PC-9 (cell line): ENCODE measurements at regions not wholly inside any gene's neighbourhood (a gene's known extent, or its start where the extent isn't known, plus 50 kb on each side); places are given as distances from the start of the nearest gene placed in this dataset.

Source experiments
- BruUV-seq: library from RNA; stranded (reverse); fragments of 400-500 nt; replicated peaks from 2 replicates; lab custom pipeline; 2021; lab: Mats Ljungman, UMichigan
- CTCF ChIA-PET: fragments of 300-600 bp; sonication (Branson Sonifier 250); formaldehyde crosslinking; loops from one replicate; lab custom pipeline; 2022; ENCODE audit warnings: antibody characterized with exemption; lab: Charles Lee
- POLR2A ChIA-PET: fragments of 300-600 bp; sonication (Branson Sonifier 250); formaldehyde crosslinking; loops from one replicate; lab custom pipeline; 2022; ENCODE audit warnings: antibody characterized with exemption; ENCODE audit not compliant: unreplicated experiment; lab: Charles Lee
- DNase-seq, 2 experiments: peaks; one replicate each; pipeline versions ENCODE4 v3.0.0 to v3.0.0-alpha.2; 2015 to 2022; ENCODE audit warnings: mixed read lengths in 1 of 2
- H2AFZ ChIP-seq: fragments of 200-600 bp; sonication (generic); 2 replicates; pipeline ENCODE4 v1.8.1; 2017; ENCODE audit warnings: antibody characterized with exemption
- H3F3A ChIP-seq: fragments of 200-600 bp; sonication (generic); 2 replicates; pipeline ENCODE4 v1.8.1; 2017; ENCODE audit warnings: antibody characterized with exemption, mild to moderate bottlenecking, low read depth; ENCODE audit not compliant: insufficient read depth
- H3K27ac ChIP-seq: fragments of 200-600 bp; sonication (generic); 2 replicates; pipeline ENCODE4 v1.6.1; 2016; ENCODE audit warnings: mixed run types
- H3K27me3 ChIP-seq: fragments of 200-600 bp; sonication (generic); 2 replicates; pipeline ENCODE4 v1.6.1; 2016; ENCODE audit warnings: low read depth, mixed run types; ENCODE audit not compliant: insufficient read depth
- H3K36me3 ChIP-seq: fragments of 200-600 bp; sonication (generic); 2 replicates; pipeline ENCODE4 v1.6.1; 2016; ENCODE audit warnings: low read depth, mixed run types
- H3K4me1 ChIP-seq: fragments of 200-600 bp; sonication (generic); replicated peaks from 2 replicates; pipeline ENCODE4 v1.6.1; 2016; ENCODE audit warnings: mixed run types; ENCODE audit not compliant: insufficient read depth
- H3K4me2 ChIP-seq: fragments of 200-600 bp; sonication (generic); 2 replicates; pipeline ENCODE4 v1.6.1; 2017; ENCODE audit warnings: mixed run types
- H3K4me3 ChIP-seq: fragments of 200-600 bp; sonication (generic); 2 replicates; pipeline ENCODE4 v1.6.1; 2016; ENCODE audit warnings: mixed run types
- H3K79me2 ChIP-seq: fragments of 200-600 bp; sonication (generic); 2 replicates; pipeline ENCODE4 v1.6.1; 2017; ENCODE audit warnings: low read depth, mixed run types
- H3K9me2 ChIP-seq: fragments of 200-600 bp; sonication (generic); 2 replicates; pipeline ENCODE4 v1.8.1; 2017; ENCODE audit warnings: mild to moderate bottlenecking; ENCODE audit not compliant: insufficient read depth
- H3K9me3 ChIP-seq: fragments of 200-600 bp; sonication (generic); 2 replicates; pipeline ENCODE4 v1.8.1; 2016; ENCODE audit warnings: low read depth; ENCODE audit not compliant: insufficient read depth
- H4K20me1 ChIP-seq: fragments of 200-600 bp; sonication (generic); 2 replicates; pipeline ENCODE4 v1.8.1; 2017; ENCODE audit not compliant: insufficient read depth
- EZH2 ChIP-seq: fragments of 200-600 bp; sonication (generic); IDR thresholded peaks from 2 replicates; pipeline ENCODE4 v1.8.0; 2017; ENCODE audit warnings: antibody characterized with exemption, low read depth
- intact Hi-C: fragments of 100-400 bp; cut with micrococcal nuclease; formaldehyde crosslinking; loops from one replicate; pipeline ENCODE4 v1.10.0; 2022; ENCODE audit not compliant: unreplicated experiment
- TF ChIP-seq, protein P1 (sequence below): fragments of 200-600 bp; sonication (generic); conservative IDR thresholded peaks from 2 replicates; pipeline ENCODE4 v1.6.1; 2017; ENCODE audit warnings: mixed run types, antibody characterized with exemption, mild to moderate bottlenecking, moderate library complexity

DNA sequence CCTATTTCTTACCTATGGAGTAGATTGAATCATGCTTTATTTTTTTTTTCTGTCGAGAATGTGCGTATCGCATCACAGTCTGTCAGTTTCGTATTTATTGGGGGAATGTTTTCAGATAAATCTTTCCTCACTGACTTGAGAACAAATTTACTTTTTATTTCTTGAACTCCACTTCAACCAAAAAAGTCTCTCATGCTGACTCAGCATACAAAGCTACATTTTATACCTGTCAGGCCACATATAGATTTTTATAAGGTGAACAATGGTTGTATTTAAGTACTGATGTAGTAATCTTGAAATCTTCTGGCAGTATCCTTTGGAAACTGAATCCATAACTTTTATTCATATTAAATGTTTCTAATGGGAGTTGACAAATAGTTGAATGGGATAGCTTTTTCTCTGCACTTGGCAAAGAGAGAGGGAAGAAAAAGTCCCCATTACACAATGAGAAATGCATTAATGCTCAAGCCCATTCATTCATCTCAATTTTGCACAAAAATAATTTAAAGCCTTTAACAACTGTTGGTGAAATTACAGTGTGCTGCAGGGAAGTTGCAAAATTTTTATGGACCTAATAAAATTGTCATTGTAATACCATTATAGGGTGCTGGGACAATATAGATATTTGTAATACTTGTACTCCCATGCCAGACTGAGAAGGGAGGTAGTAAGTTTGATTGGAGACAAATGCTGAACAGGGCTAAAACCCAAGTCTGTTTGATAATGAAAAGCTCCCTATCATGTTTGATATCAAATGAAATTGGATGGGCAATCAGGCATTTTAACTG lies 367.6 kb downstream of the HLX start:
- no peak overlapping the region for H3K27ac ChIP-seq
- H3K36me3 ChIP-seq: no peaks in the 10 kb centered on the region
- H3F3A ChIP-seq: no peaks in the 10 kb centered on the region
- H3K4me3 ChIP-seq: no peak overlapping the region
- TF ChIP-seq EZH2: no peak
- TF ChIP-seq, protein P1, sequence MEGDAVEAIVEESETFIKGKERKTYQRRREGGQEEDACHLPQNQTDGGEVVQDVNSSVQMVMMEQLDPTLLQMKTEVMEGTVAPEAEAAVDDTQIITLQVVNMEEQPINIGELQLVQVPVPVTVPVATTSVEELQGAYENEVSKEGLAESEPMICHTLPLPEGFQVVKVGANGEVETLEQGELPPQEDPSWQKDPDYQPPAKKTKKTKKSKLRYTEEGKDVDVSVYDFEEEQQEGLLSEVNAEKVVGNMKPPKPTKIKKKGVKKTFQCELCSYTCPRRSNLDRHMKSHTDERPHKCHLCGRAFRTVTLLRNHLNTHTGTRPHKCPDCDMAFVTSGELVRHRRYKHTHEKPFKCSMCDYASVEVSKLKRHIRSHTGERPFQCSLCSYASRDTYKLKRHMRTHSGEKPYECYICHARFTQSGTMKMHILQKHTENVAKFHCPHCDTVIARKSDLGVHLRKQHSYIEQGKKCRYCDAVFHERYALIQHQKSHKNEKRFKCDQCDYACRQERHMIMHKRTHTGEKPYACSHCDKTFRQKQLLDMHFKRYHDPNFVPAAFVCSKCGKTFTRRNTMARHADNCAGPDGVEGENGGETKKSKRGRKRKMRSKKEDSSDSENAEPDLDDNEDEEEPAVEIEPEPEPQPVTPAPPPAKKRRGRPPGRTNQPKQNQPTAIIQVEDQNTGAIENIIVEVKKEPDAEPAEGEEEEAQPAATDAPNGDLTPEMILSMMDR: no peak
- H4K20me1 ChIP-seq: no peaks in the 10 kb centered on the region
- no peaks in the 10 kb centered on the region for H3K79me2 ChIP-seq
- ChIA-PET POLR2A (no interaction called here), CTCF (no interaction called here)
- H3K4me2 ChIP-seq: no peak overlapping the region
- no peak overlapping the region for H2AFZ ChIP-seq
- no peaks in the 10 kb centered on the region for H3K27me3 ChIP-seq
- no peaks in the 10 kb centered on the region for H3K9me2 ChIP-seq
- H3K4me1 ChIP-seq: no peaks in the 10 kb centered on the region
- intact Hi-C loops: no loop called here
- H3K9me3 ChIP-seq: no peaks in the 10 kb centered on the region
- DNase-seq: no peak
- BruUV-seq: no TSS peak

DNA sequence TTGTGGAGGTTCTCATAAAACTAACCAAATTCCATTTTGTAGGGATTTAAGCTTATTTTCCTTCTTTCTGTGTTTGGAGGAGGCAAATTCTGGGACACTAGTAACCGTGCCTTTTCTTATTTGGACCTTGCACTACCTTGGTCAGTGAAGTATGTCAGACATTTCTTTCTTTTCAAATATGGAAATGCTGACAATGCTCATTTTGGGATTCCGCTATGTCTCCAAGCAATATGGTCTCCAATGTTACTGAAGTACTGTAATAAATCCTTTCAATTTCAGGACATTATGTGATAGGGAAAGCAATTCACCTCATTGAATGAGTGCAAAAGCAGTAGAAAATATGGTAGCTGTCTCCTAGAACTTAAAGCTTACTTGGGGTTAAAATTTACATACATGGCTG lies 372.3 kb downstream of the HLX start:
- no peaks in the 10 kb centered on the region for H3K27me3 ChIP-seq
- ChIA-PET CTCF (no interaction called here), POLR2A (no interaction called here)
- intact Hi-C loops: no loop called here
- H3K9me2 ChIP-seq: no peaks in the 10 kb centered on the region
- H3K79me2 ChIP-seq: no peaks in the 10 kb centered on the region
- no peak overlapping the region for H2AFZ ChIP-seq
- H3K4me3 ChIP-seq: no peak overlapping the region
- H3K4me2 ChIP-seq: no peak overlapping the region
- no peaks in the 10 kb centered on the region for H3K4me1 ChIP-seq
- H3F3A ChIP-seq: no peaks in the 10 kb centered on the region
- H4K20me1 ChIP-seq: no peaks in the 10 kb centered on the region
- no peak for DNase-seq
- no peaks in the 10 kb centered on the region for H3K9me3 ChIP-seq
- TF ChIP-seq, protein P1: no peak
- no peak for TF ChIP-seq EZH2
- no peak overlapping the region for H3K27ac ChIP-seq
- no TSS peak for BruUV-seq
- no peaks in the 10 kb centered on the region for H3K36me3 ChIP-seq

DNA sequence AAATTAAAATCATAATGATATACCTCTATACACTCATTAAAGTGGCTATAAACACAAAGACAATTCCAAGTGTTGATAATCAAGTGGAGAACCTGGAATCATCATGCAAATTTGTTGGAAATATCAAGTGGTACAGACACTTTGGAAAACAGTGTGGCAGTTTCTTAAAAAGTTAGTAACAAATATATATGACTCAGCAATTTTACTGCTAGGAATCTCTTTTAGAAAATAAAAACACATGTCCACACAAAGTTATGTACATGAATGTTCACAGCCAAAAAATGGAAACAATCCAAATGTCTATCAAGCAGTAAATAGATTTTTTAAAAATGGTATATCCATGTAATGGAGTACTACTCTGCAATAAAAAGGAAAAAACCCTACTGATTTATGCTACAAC lies 375.6 kb downstream of the HLX start:
- Histone ChIP-seq H4K20me1 (no peaks in the 10 kb centered on the region), H3K79me2 (no peaks in the 10 kb centered on the region), H3F3A (no peaks in the 10 kb centered on the region), H3K4me1 (no peaks in the 10 kb centered on the region), H3K27me3 (no peaks in the 10 kb centered on the region), H3K9me3 (no peaks in the 10 kb centered on the region), H3K36me3 (no peaks in the 10 kb centered on the region), H3K4me3 (no peak overlapping the region), H3K27ac (no peak overlapping the region), H3K9me2 (no peaks in the 10 kb centered on the region), H3K4me2 (no peak overlapping the region), H2AFZ (no peak overlapping the region)
- no peak for TF ChIP-seq EZH2
- TF ChIP-seq, protein P1: no peak
- CTCF ChIA-PET: no interaction called here
- no TSS peak for BruUV-seq
- intact Hi-C loops: no loop called here
- POLR2A ChIA-PET: no interaction called here
- DNase-seq: no peak
